GM19438 (cell line): ENCODE measurements at regions not wholly inside any gene's neighbourhood (a gene's known extent, or its start where the extent isn't known, plus 50 kb on each side); places are given as distances from the start of the nearest gene placed in this dataset.
A peak's percentile ranks its signal among the peaks of the same experiment; 100 is the strongest.

ENCODE experiments used
- ATAC-seq: cut with Tn5 transposase; IDR thresholded peaks from one replicate; pipeline ENCODE4 v1.9.1; 2021; ENCODE audit warnings: low read depth; ENCODE audit not compliant: unreplicated experiment

- no peak for ATAC-seq
Measured at GRCh38 chr6:87939776-87940175, 107.9 kb upstream of the SPACA1 start.

GRCh38 chr6:87938287-87938686 is 109.4 kb upstream of the SPACA1 start:
- ATAC-seq = no peak

- ATAC-seq = no peak
Measured at GRCh38 chr6:87936065-87936464, 111.6 kb upstream of the SPACA1 start.

- no peak for ATAC-seq
Measured at GRCh38 chr6:87935196-87935595, 112.4 kb upstream of the SPACA1 start.

GRCh38 chr6:87932361-87932760 is 115.3 kb upstream of the SPACA1 start:
- no peak for ATAC-seq

- ATAC-seq = peak; percentile 50
Measured at GRCh38 chr6:87929843-87930288, 117.8 kb upstream of the SPACA1 start.

GRCh38 chr6:87926687-87927086 is 121.0 kb upstream of the SPACA1 start:
- no peak for ATAC-seq

GRCh38 chr6:87926072-87926471 is 121.6 kb upstream of the SPACA1 start:
- ATAC-seq = no peak

GRCh38 chr6:87925373-87926060 is 122.1 kb upstream of the SPACA1 start:
- ATAC-seq = peak; percentile 47

- ATAC-seq = no peak
Measured at GRCh38 chr6:87923389-87924050, 124.1 kb upstream of the SPACA1 start.

- peak; percentile 57 for ATAC-seq
Measured at GRCh38 chr6:87922947-87923330, 124.7 kb upstream of the SPACA1 start.

- no peak for ATAC-seq
Measured at GRCh38 chr6:87922196-87922946, 125.3 kb upstream of the SPACA1 start.

GRCh38 chr6:87921034-87921433 is 126.6 kb upstream of the SPACA1 start:
- ATAC-seq = no peak

GRCh38 chr6:87920245-87920644 is 127.4 kb upstream of the SPACA1 start:
- no peak for ATAC-seq

- no peak for ATAC-seq
Measured at GRCh38 chr6:87919416-87919815, 128.2 kb upstream of the SPACA1 start.

- ATAC-seq = no peak
Measured at GRCh38 chr6:87919001-87919400, 128.6 kb upstream of the SPACA1 start.

GRCh38 chr6:87918461-87918941 is 129.1 kb upstream of the SPACA1 start:
- no peak for ATAC-seq

GRCh38 chr6:87917886-87918285 is 129.8 kb upstream of the SPACA1 start:
- no peak for ATAC-seq

GRCh38 chr6:87916446-87916845 is 131.2 kb upstream of the SPACA1 start:
- no peak for ATAC-seq

- no peak for ATAC-seq
Measured at GRCh38 chr6:87914637-87915395, 132.8 kb upstream of the SPACA1 start.

- ATAC-seq = no peak
Measured at GRCh38 chr6:87913974-87914373, 133.7 kb upstream of the SPACA1 start.
